Nephron progenitor cell (in vitro differentiated cells): ENCODE measurements at regions not wholly inside any gene's neighbourhood (a gene's known extent, or its start where the extent isn't known, plus 50 kb on each side); places are given as distances from the start of the nearest gene placed in this dataset.
"Not testable (repeated sequence)": the region's sequence is repeated elsewhere in the genome, so short reads cannot be mapped to it uniquely, and the experiment has no call there.

ENCODE experiments used
- DNase-seq: peaks from one replicate; pipeline ENCODE4 v3.0.0; 2021
- H3K27ac Mint-ChIP-seq: 2 replicates; pipeline ENCODE4 v1.8.0; 2021; ENCODE audit warnings: mild to moderate bottlenecking, moderate library complexity, mixed read lengths
- H3K27me3 Mint-ChIP-seq: 2 replicates; pipeline ENCODE4 v1.8.0; 2021; ENCODE audit warnings: mild to moderate bottlenecking, low read depth, mixed read lengths; ENCODE audit not compliant: poor library complexity
- H3K36me3 Mint-ChIP-seq: 2 replicates; pipeline ENCODE4 v1.8.0; 2021; ENCODE audit warnings: low read depth, mixed read lengths
- H3K4me1 Mint-ChIP-seq: 2 replicates; pipeline ENCODE4 v1.8.0; 2021; ENCODE audit warnings: mixed read lengths
- H3K4me3 Mint-ChIP-seq: 2 replicates; pipeline ENCODE4 v1.8.0; 2021; ENCODE audit warnings: mild to moderate bottlenecking, moderate library complexity, mixed read lengths
- H3K9me3 Mint-ChIP-seq: 2 replicates; pipeline ENCODE4 v1.8.0; 2021; ENCODE audit warnings: mild to moderate bottlenecking, moderate library complexity, mixed read lengths
- CTCF ChIP-seq: fragments of 200-600 bp; sonication (generic); IDR thresholded peaks from 2 replicates; pipeline ENCODE4 v1.5.0; 2021; ENCODE audit warnings: antibody characterized with exemption

- TF ChIP-seq CTCF: no peak
- Mint-ChIP-seq H3K27ac (peak overlapping the region; percentile 80), H3K27me3 (no peaks in the 10 kb centered on the region), H3K9me3 (no peaks in the 10 kb centered on the region), H3K36me3 (no peaks in the 10 kb centered on the region), H3K4me3 (no peak overlapping the region), H3K4me1 (peaks cover 54% of the 10 kb centered on the region)
- no peak for DNase-seq
These were observed 82.2 kb upstream of the ID2 start for GRCh38 chr2:8599421-8600242.

GRCh38 chr2:8600456-8600855 is 81.4 kb upstream of the ID2 start:
- Mint-ChIP-seq H3K27me3 (no peaks in the 10 kb centered on the region), H3K9me3 (no peaks in the 10 kb centered on the region), H3K27ac (peak overlapping the region; percentile 19), H3K4me3 (no peak overlapping the region), H3K4me1 (peaks cover 46% of the 10 kb centered on the region), H3K36me3 (no peaks in the 10 kb centered on the region)
- DNase-seq: no peak
- no peak for TF ChIP-seq CTCF

DNA sequence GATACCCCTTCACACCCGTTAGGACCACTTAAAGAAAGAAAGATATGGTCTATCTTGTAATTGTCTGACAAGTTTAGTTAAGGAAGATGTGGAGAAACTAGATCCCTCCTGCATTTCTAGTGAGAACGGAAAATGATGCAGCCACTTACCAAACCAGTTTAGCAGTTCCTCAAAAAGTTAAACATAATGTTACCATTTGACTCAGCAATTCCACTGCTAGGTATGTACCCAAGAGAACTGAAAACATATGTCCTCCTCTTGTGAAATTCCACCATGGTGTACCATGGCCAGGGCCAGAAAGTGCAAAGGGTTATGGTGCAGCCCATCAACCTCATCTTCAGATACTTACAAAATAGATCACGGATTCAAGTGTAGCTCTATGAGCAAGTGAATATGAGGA is 79.0 kb upstream of the ID2 start:
- Mint-ChIP-seq H3K27me3 (no peaks in the 10 kb centered on the region), H3K4me3 (no peak overlapping the region), H3K9me3 (no peaks in the 10 kb centered on the region), H3K27ac (no peak overlapping the region), H3K4me1 (peaks cover 34% of the 10 kb centered on the region), H3K36me3 (no peaks in the 10 kb centered on the region)
- no peak for TF ChIP-seq CTCF
- no peak for DNase-seq

GRCh38 chr2:8603356-8603755 is 78.5 kb upstream of the ID2 start:
- not testable (repeated sequence) for H3K9me3 Mint-ChIP-seq, H3K4me3 Mint-ChIP-seq, H3K27me3 Mint-ChIP-seq, H3K36me3 Mint-ChIP-seq, DNase-seq, H3K27ac Mint-ChIP-seq
- peaks cover 34% of the 10 kb centered on the region for H3K4me1 Mint-ChIP-seq

DNA sequence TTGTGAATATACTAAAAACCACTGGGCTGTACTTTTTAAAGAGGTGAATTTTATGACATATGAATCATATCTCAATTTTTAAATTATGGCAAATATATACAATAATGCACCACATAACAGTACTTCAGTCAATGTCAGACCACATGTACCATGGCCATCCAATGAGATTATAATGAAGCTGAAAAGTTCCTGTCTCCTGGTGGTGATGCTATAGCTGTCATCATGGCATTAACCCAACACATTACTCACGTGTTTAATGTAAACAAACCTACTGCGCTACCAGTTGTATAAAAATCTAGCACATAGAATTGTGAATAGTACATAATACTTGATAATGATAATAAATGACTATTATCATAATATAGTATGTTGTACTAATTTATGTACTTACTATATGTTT is 77.6 kb upstream of the ID2 start:
- DNase-seq: no peak
- no peaks in the 10 kb centered on the region for H3K36me3 Mint-ChIP-seq
- TF ChIP-seq CTCF: no peak
- H3K27me3 Mint-ChIP-seq: no peaks in the 10 kb centered on the region
- no peaks in the 10 kb centered on the region for H3K9me3 Mint-ChIP-seq
- peaks cover 37% of the 10 kb centered on the region for H3K4me1 Mint-ChIP-seq
- H3K27ac Mint-ChIP-seq: no peak overlapping the region
- H3K4me3 Mint-ChIP-seq: no peak overlapping the region

DNA sequence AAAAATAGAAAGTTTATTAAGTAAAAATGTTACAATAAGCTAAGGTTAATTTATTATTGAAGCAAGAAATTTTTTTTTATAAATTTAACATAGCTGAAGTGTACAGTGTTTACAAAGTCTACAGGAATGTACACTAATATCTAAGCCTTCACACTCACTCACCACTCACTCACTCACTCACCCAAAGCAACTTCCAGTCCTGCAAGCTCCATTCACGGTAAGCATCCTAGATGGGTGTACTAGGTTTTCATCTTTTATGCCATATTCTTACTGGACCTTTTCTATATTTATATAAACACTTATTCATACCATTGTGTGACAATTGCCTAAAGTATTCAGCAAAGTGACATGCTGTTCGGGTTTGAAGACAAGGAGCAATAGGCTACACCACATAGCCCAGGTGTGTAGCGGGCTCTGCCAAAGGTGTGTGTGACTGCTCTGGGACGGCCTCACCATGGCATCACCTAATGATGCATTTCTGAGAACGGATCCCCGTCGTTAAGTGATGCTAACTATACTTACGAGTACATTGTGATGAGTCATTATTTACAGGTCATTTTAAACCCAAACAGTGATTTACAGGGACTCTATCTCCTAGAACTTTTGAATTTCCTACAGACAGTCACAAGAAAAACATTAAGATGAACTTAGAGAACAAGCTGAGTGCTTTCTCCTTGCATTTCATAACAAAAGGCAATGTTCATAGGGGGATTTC is 76.3 kb upstream of the ID2 start:
- peaks cover 41% of the 10 kb centered on the region for H3K4me1 Mint-ChIP-seq
- H3K9me3 Mint-ChIP-seq: peaks cover 7% of the 10 kb centered on the region
- no peak for DNase-seq
- H3K4me3 Mint-ChIP-seq: no peak overlapping the region
- no peak overlapping the region for H3K27ac Mint-ChIP-seq
- H3K36me3 Mint-ChIP-seq: peaks cover under 1% of the 10 kb centered on the region
- no peaks in the 10 kb centered on the region for H3K27me3 Mint-ChIP-seq
- TF ChIP-seq CTCF: no peak
